ENCODE measurements at regions not wholly inside any gene's neighbourhood (a gene's known extent, or its start where the extent isn't known, plus 50 kb on each side); places are given as distances from the start of the nearest gene placed in this dataset.

- DNase-seq = peak in 1 of 2 donors; percentile 24
Observed at GRCh38 chr5:155434681-155435080, 421.1 kb downstream of the KIF4B start.

GRCh38 chr5:155441849-155442248 lies 428.3 kb downstream of the KIF4B start:
- DNase-seq = no peak

- DNase-seq = no peak
Observed at GRCh38 chr5:155451106-155451505, 437.6 kb downstream of the KIF4B start.

- no peak for DNase-seq
Observed at GRCh38 chr5:155455791-155456514, 442.4 kb downstream of the KIF4B start.

- no peak for DNase-seq
Observed at GRCh38 chr5:155459889-155460500, 446.4 kb downstream of the KIF4B start.

- no peak for DNase-seq
Observed at GRCh38 chr5:155460501-155460931, 447.0 kb downstream of the KIF4B start.

GRCh38 chr5:155461304-155461703 lies 447.7 kb downstream of the KIF4B start:
- no peak for DNase-seq

- DNase-seq = no peak
Observed at GRCh38 chr5:155466851-155467250, 453.3 kb downstream of the KIF4B start.

GRCh38 chr5:155471027-155471426 lies 457.5 kb downstream of the KIF4B start:
- no peak for DNase-seq

- no peak for DNase-seq
Observed at GRCh38 chr5:155472780-155473179, 459.2 kb downstream of the KIF4B start.

DNA sequence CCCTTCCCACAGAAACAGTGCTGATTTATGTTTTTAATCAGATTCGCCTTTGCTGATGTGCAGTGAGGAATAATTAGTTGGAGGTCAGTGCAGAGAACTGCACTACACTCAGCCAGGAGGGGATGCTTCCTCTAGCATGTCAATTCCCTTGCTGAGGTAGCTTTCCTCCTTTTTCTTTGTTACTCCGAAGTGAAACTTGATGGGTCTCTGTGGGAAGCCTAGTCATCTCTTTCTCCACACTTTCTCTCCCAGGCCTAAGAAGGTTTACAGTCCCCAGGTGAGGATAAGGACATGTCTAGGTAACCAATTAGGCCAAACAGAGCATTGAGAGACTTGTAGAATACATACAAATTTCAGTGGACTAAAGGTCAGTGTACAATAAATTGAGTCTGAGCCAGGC lies 461.8 kb downstream of the KIF4B start:
- DNase-seq = no peak

- DNase-seq = no peak
Observed at GRCh38 chr5:155480731-155481131, 467.2 kb downstream of the KIF4B start.

DNA sequence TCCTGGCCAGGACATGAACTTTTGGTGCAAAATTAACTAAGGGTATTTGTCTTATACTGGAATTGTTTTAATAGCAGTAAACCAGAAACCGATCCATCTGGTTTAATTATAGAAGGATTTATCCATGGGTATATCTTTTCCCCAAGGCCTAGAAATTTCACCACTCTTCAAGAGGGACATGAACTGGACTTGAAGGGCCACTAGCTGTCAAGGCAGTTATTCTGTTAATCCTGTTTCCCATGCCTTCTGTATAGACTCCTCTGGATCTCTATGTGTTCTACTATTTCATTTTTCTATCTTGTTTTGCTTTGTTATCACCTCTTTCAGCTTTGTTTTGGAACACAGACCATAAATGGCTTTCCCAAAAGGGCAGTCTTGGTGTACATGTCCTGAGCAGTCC lies 467.6 kb downstream of the KIF4B start:
- DNase-seq = no peak

GRCh38 chr5:155482428-155482827 lies 468.9 kb downstream of the KIF4B start:
- DNase-seq = no peak

GRCh38 chr5:155485386-155485785 lies 471.8 kb downstream of the KIF4B start:
- no peak for DNase-seq

GRCh38 chr5:155489949-155490348 lies 476.4 kb downstream of the KIF4B start:
- DNase-seq = no peak

DNA sequence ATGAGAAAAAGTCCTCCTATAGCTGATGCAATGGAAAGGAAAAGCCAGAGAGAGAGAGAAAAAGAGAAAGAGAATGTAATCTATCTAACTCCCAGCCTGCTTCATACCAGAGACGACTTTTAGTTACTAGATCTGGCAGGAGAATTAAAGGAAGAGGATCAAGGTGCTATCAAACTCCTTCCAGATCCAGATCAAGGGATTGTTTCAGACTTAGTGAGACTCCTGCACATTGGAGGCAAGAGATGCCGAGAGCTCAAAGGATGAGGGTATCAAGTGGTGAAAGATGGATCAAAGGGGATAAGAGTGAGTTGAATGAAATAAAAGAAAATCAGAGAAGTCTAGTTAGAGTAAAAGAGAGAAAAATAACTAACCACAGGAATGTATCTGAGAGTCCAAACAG lies 478.6 kb downstream of the KIF4B start:
- no peak for DNase-seq

DNA sequence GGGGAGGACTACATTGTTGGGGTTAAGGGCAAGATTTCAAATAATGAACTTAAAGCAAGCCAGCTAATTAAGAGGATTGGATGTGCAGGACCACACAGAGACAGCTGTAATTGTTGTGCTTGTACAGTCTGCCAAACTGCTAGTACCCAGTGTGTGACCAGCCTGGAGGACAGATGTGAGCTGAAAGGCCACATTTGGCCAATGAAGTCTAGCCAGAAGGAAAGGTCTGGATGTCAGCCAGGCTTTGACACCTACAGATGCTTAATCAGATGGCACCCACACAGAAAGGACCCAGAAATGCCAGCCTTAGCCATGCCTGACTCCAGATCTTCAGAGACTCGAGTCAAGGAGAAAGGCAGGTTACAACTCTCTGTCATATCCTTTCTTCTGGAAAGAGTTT lies 491.1 kb downstream of the KIF4B start:
- no peak for DNase-seq

GRCh38 chr5:155507363-155507762 lies 493.8 kb downstream of the KIF4B start:
- no peak for DNase-seq

DNA sequence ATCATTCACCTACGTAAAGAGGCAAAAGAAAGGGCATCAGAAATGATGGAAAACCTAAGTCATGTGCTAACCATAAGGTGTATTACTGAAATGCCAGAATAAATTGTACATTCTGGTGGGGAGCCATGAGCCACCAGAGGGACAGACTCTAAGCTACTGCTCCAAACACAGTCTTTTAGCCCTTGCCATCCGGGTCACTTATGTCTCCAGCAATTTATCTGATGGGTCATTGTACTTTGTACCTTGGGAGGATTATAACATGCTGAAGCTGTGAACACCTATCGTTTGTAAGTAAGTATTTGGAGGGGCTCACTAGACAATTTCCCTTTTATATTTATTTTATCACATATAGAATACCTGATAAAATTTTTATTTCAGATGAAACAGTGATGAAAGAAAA lies 495.1 kb downstream of the KIF4B start:
- no peak for DNase-seq

DNA sequence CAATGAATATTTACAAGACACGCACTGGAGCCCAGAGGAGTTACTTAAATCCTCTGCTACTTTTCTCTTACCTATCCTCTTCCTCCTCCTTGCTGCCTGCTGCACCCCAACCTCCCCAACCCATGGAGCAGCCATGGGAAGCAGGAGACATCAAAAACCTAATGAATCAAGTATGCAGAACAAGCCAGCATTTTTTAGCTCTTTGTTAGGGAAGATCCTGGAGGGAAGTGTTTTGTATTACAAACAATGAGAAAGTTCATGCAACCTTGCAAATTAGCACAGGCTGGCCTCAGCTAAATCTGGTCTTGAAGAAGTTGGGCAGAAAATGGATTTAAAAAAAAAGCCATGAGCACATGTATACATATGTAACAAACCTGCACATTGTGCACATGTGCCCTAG lies 498.8 kb downstream of the KIF4B start:
- DNase-seq = no peak

DNA sequence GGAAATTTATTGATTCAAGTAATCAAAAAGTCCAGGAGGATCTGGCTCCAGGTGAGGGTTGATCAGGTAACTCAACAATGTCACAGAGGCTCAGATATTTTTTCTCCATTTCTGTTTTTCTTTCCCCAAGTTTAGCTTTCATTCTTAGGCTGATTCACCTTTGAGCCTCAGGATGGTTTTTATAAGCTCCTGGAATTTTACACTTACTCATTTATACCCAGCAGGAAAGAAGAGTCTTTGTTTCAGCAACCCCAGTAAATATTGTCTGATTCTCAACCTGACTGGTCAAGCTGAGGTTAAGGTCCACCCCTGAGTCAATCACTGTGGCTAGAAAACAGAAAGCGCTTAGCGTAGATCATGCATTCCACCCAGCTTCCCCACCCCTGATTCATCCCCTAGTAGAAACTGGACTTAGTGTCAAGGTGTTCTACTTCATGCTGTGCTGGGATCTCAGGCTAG lies 500.6 kb downstream of the KIF4B start:
- no peak for DNase-seq

DNA sequence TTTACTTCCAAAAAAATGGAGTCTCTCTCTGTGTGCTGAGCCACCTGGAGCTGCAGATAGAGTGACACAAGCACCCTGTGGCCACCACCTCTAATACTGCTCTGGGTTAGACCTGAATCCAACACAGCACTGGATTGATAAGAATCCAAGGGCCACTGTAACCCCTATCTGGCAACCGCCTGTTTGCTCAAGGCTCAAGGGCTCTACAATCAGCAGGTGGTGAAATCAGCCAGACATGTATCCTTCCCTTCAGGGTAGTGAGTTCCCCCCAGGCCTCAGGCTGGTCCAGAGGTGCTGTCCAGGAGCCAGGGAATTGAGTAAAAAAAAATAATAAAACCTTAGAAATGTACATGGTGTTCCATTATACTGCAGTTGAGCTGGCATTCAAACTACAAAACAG lies 509.0 kb downstream of the KIF4B start:
- DNase-seq = no peak

- no peak for DNase-seq
Observed at GRCh38 chr5:155529362-155529761, 515.8 kb downstream of the KIF4B start.

GRCh38 chr5:155530046-155530445 lies 516.5 kb downstream of the KIF4B start:
- DNase-seq = no peak

Data from bone marrow (tissue), 2 donors.